Fibroblast of lung (primary cell): ENCODE measurements at regions not wholly inside any gene's neighbourhood (a gene's known extent, or its start where the extent isn't known, plus 50 kb on each side); places are given as distances from the start of the nearest gene placed in this dataset.

Experiments used
- DNase-seq, 2 donors: peaks; one replicate each; pipeline versions ENCODE4 v3.0.0 to v3.0.0-alpha.2; 2010; ENCODE audit warnings: low read depth in 2 of 2
- H2AFZ ChIP-seq: 2 replicates; pipeline ENCODE4 v1.5.1; 2012; ENCODE audit warnings: low read length, control low read depth, inconsistent platforms
- H3K27ac ChIP-seq: 2 replicates; pipeline ENCODE4 v1.5.1; 2011; ENCODE audit warnings: low read length, control low read depth; ENCODE audit not compliant: insufficient read depth
- H3K27me3 ChIP-seq: 2 replicates; pipeline ENCODE4 v1.5.1; 2011; ENCODE audit warnings: mild to moderate bottlenecking, low read length; ENCODE audit not compliant: control insufficient read depth, insufficient read depth
- H3K36me3 ChIP-seq: 2 replicates; pipeline ENCODE4 v1.5.1; 2011; ENCODE audit warnings: low read length; ENCODE audit not compliant: control insufficient read depth, insufficient read depth
- H3K4me1 ChIP-seq: 2 replicates; pipeline ENCODE4 v1.5.1; 2011; ENCODE audit warnings: low read length; ENCODE audit not compliant: control insufficient read depth, insufficient read depth; ENCODE audit errors: extremely low read depth
- H3K4me2 ChIP-seq: 2 replicates; pipeline ENCODE4 v1.5.1; 2011; ENCODE audit warnings: low read length, control low read depth; ENCODE audit not compliant: insufficient read depth; ENCODE audit errors: extremely low read depth
- H3K4me3 ChIP-seq, 4 experiments: fragments of 200-600 bp in 1 of 4; sonication (generic) in 1 of 4; replicated peaks in 1 of 4; 2 replicates each; pipeline ENCODE4 v1.5.1; 2011 to 2016; ENCODE audit warnings: low read length in 4 of 4, low read depth in 3 of 4, mild to moderate bottlenecking in 3 of 4, control low read depth in 2 of 4, inconsistent platforms in 1 of 4, mixed read lengths in 1 of 4; ENCODE audit not compliant: insufficient read depth in 1 of 4; ENCODE audit errors: control extremely low read depth in 1 of 4
- H3K79me2 ChIP-seq: 2 replicates; pipeline ENCODE4 v1.5.1; 2012; ENCODE audit warnings: mild to moderate bottlenecking, low read length, inconsistent platforms; ENCODE audit not compliant: control insufficient read depth, insufficient read depth
- H3K9ac ChIP-seq: 2 replicates; pipeline ENCODE4 v1.5.1; 2011; ENCODE audit warnings: mild to moderate bottlenecking, low read length, control low read depth; ENCODE audit not compliant: insufficient read depth
- H3K9me3 ChIP-seq: 2 replicates; pipeline ENCODE4 v1.5.1; 2012; ENCODE audit warnings: low read depth, low read length; ENCODE audit not compliant: control insufficient read depth, insufficient read depth
- H4K20me1 ChIP-seq: 2 replicates; pipeline ENCODE4 v1.5.1; 2011; ENCODE audit warnings: low read length; ENCODE audit not compliant: control insufficient read depth, insufficient read depth; ENCODE audit errors: extremely low read depth
- CTCF ChIP-seq, 2 donors: IDR thresholded peaks in 1 of 2; conservative IDR thresholded peaks in 1 of 2; 1 replicate in 1 of 2; 2 replicates in 1 of 2; pipeline ENCODE4 v1.5.1; 2011 to 2012; ENCODE audit warnings: low read length in 2 of 2, control low read depth in 1 of 2, inconsistent platforms in 1 of 2, low read depth in 1 of 2, mild to moderate bottlenecking in 1 of 2
- EZH2 ChIP-seq: IDR thresholded peaks from 2 replicates; pipeline ENCODE4 v1.5.1; 2012; ENCODE audit warnings: low read length, control low read depth, mild to moderate bottlenecking; ENCODE audit errors: missing control alignments

GRCh38 chr20:40323361-40323794 lies 365.7 kb downstream of the MAFB start:
- H3K9ac ChIP-seq, result no peak overlapping the region
- no peak overlapping the region for H3K27ac ChIP-seq
- DNase-seq, result no peak
- no peaks in the 10 kb centered on the region for H3K4me1 ChIP-seq
- H4K20me1 ChIP-seq, result no peaks in the 10 kb centered on the region
- H3K79me2 ChIP-seq, result no peaks in the 10 kb centered on the region
- H2AFZ ChIP-seq, result no peak overlapping the region
- H3K4me2 ChIP-seq, result no peak overlapping the region
- no peaks in the 10 kb centered on the region for H3K36me3 ChIP-seq
- no peak for TF ChIP-seq EZH2
- TF ChIP-seq CTCF (conservative IDR thresholded peaks at IDR 0.05 in 1 of 2, IDR thresholded peaks at IDR 0.05 in 1 of 2; ENCODE audit: low read depth in 1 of 2, low read length in 2 of 2), result no peak
- H3K9me3 ChIP-seq, result no peaks in the 10 kb centered on the region
- no peak overlapping the region for H3K4me3 ChIP-seq
- H3K27me3 ChIP-seq, result no peaks in the 10 kb centered on the region

GRCh38 chr20:40322941-40323340 lies 366.1 kb downstream of the MAFB start:
- no peaks in the 10 kb centered on the region for H3K79me2 ChIP-seq
- H3K36me3 ChIP-seq, result no peaks in the 10 kb centered on the region
- no peak overlapping the region for H3K4me2 ChIP-seq
- H3K27ac ChIP-seq, result no peak overlapping the region
- TF ChIP-seq CTCF (conservative IDR thresholded peaks at IDR 0.05 in 1 of 2, IDR thresholded peaks at IDR 0.05 in 1 of 2; ENCODE audit: low read depth in 1 of 2, low read length in 2 of 2) (no peak), EZH2 (no peak)
- no peaks in the 10 kb centered on the region for H3K9me3 ChIP-seq
- H3K4me3 ChIP-seq, result no peak overlapping the region
- no peaks in the 10 kb centered on the region for H3K27me3 ChIP-seq
- no peak overlapping the region for H3K9ac ChIP-seq
- no peak overlapping the region for H2AFZ ChIP-seq
- DNase-seq, result no peak
- no peaks in the 10 kb centered on the region for H4K20me1 ChIP-seq
- H3K4me1 ChIP-seq, result no peaks in the 10 kb centered on the region

GRCh38 chr20:40320517-40321011 lies 368.5 kb downstream of the MAFB start:
- H3K27ac ChIP-seq, result no peak overlapping the region
- no peaks in the 10 kb centered on the region for H3K36me3 ChIP-seq
- H3K9ac ChIP-seq, result no peak overlapping the region
- no peaks in the 10 kb centered on the region for H4K20me1 ChIP-seq
- H3K9me3 ChIP-seq, result no peaks in the 10 kb centered on the region
- no peak overlapping the region for H3K4me3 ChIP-seq
- H3K4me1 ChIP-seq, result no peaks in the 10 kb centered on the region
- DNase-seq, result no peak
- H2AFZ ChIP-seq, result no peak overlapping the region
- H3K27me3 ChIP-seq, result no peaks in the 10 kb centered on the region
- TF ChIP-seq CTCF (conservative IDR thresholded peaks at IDR 0.05 in 1 of 2, IDR thresholded peaks at IDR 0.05 in 1 of 2; ENCODE audit: low read depth in 1 of 2, low read length in 2 of 2), result no peak
- TF ChIP-seq EZH2, result no peak
- H3K79me2 ChIP-seq, result no peaks in the 10 kb centered on the region
- H3K4me2 ChIP-seq, result no peak overlapping the region
